Fibroblast of lung (primary cell): ENCODE measurements at regions not wholly inside any gene's neighbourhood (a gene's known extent, or its start where the extent isn't known, plus 50 kb on each side); places are given as distances from the start of the nearest gene placed in this dataset.

Experiments used
- DNase-seq, 2 donors: peaks; one replicate each; pipeline versions ENCODE4 v3.0.0 to v3.0.0-alpha.2; 2010; ENCODE audit warnings: low read depth in 2 of 2
- H2AFZ ChIP-seq: 2 replicates; pipeline ENCODE4 v1.5.1; 2012; ENCODE audit warnings: low read length, control low read depth, inconsistent platforms
- H3K27ac ChIP-seq: 2 replicates; pipeline ENCODE4 v1.5.1; 2011; ENCODE audit warnings: low read length, control low read depth; ENCODE audit not compliant: insufficient read depth
- H3K27me3 ChIP-seq: 2 replicates; pipeline ENCODE4 v1.5.1; 2011; ENCODE audit warnings: mild to moderate bottlenecking, low read length; ENCODE audit not compliant: control insufficient read depth, insufficient read depth
- H3K36me3 ChIP-seq: 2 replicates; pipeline ENCODE4 v1.5.1; 2011; ENCODE audit warnings: low read length; ENCODE audit not compliant: control insufficient read depth, insufficient read depth
- H3K4me1 ChIP-seq: 2 replicates; pipeline ENCODE4 v1.5.1; 2011; ENCODE audit warnings: low read length; ENCODE audit not compliant: control insufficient read depth, insufficient read depth; ENCODE audit errors: extremely low read depth
- H3K4me2 ChIP-seq: 2 replicates; pipeline ENCODE4 v1.5.1; 2011; ENCODE audit warnings: low read length, control low read depth; ENCODE audit not compliant: insufficient read depth; ENCODE audit errors: extremely low read depth
- H3K4me3 ChIP-seq, 4 experiments: fragments of 200-600 bp in 1 of 4; sonication (generic) in 1 of 4; replicated peaks in 1 of 4; 2 replicates each; pipeline ENCODE4 v1.5.1; 2011 to 2016; ENCODE audit warnings: low read length in 4 of 4, low read depth in 3 of 4, mild to moderate bottlenecking in 3 of 4, control low read depth in 2 of 4, inconsistent platforms in 1 of 4, mixed read lengths in 1 of 4; ENCODE audit not compliant: insufficient read depth in 1 of 4; ENCODE audit errors: control extremely low read depth in 1 of 4
- H3K79me2 ChIP-seq: 2 replicates; pipeline ENCODE4 v1.5.1; 2012; ENCODE audit warnings: mild to moderate bottlenecking, low read length, inconsistent platforms; ENCODE audit not compliant: control insufficient read depth, insufficient read depth
- H3K9ac ChIP-seq: 2 replicates; pipeline ENCODE4 v1.5.1; 2011; ENCODE audit warnings: mild to moderate bottlenecking, low read length, control low read depth; ENCODE audit not compliant: insufficient read depth
- H3K9me3 ChIP-seq: 2 replicates; pipeline ENCODE4 v1.5.1; 2012; ENCODE audit warnings: low read depth, low read length; ENCODE audit not compliant: control insufficient read depth, insufficient read depth
- H4K20me1 ChIP-seq: 2 replicates; pipeline ENCODE4 v1.5.1; 2011; ENCODE audit warnings: low read length; ENCODE audit not compliant: control insufficient read depth, insufficient read depth; ENCODE audit errors: extremely low read depth
- EZH2 ChIP-seq: IDR thresholded peaks from 2 replicates; pipeline ENCODE4 v1.5.1; 2012; ENCODE audit warnings: low read length, control low read depth, mild to moderate bottlenecking; ENCODE audit errors: missing control alignments
- TF ChIP-seq, protein P1 (sequence below), 2 donors: IDR thresholded peaks in 1 of 2; conservative IDR thresholded peaks in 1 of 2; 1 replicate in 1 of 2; 2 replicates in 1 of 2; pipeline ENCODE4 v1.5.1; 2011 to 2012; ENCODE audit warnings: low read length in 2 of 2, control low read depth in 1 of 2, inconsistent platforms in 1 of 2, low read depth in 1 of 2, mild to moderate bottlenecking in 1 of 2

DNA sequence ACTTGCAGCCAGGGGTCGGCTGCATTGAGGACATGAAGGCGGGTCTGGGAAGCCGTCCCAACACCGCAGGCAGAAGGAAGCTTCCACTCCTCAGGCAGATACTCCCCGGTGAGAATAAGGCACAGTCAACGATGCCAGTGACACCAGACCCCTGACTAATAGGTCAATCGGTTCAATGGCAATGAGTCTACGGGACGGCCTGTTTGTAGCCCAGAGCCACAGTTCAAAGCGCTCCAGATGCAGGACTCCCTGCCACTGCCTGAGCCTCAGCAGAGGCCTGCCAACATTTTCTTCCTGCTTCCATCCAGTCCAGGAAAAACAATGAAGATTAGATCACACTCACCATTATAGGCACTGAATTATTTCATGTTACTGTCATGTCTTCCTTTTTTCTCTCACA is 84.5 kb upstream of the SIMC1 start:
- peak in 1 of 2 donors; percentile 49 for DNase-seq
- H3K9ac ChIP-seq: no peak overlapping the region
- no peaks in the 10 kb centered on the region for H3K36me3 ChIP-seq
- H3K27me3 ChIP-seq: no peaks in the 10 kb centered on the region
- TF ChIP-seq, protein P1, sequence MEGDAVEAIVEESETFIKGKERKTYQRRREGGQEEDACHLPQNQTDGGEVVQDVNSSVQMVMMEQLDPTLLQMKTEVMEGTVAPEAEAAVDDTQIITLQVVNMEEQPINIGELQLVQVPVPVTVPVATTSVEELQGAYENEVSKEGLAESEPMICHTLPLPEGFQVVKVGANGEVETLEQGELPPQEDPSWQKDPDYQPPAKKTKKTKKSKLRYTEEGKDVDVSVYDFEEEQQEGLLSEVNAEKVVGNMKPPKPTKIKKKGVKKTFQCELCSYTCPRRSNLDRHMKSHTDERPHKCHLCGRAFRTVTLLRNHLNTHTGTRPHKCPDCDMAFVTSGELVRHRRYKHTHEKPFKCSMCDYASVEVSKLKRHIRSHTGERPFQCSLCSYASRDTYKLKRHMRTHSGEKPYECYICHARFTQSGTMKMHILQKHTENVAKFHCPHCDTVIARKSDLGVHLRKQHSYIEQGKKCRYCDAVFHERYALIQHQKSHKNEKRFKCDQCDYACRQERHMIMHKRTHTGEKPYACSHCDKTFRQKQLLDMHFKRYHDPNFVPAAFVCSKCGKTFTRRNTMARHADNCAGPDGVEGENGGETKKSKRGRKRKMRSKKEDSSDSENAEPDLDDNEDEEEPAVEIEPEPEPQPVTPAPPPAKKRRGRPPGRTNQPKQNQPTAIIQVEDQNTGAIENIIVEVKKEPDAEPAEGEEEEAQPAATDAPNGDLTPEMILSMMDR (conservative IDR thresholded peaks at IDR 0.05 in 1 of 2, IDR thresholded peaks at IDR 0.05 in 1 of 2; ENCODE audit: low read depth in 1 of 2, low read length in 2 of 2): no peak
- no peak for TF ChIP-seq EZH2
- H3K4me1 ChIP-seq: no peaks in the 10 kb centered on the region
- peak overlapping the region; percentile 20 for H2AFZ ChIP-seq
- no peaks in the 10 kb centered on the region for H3K79me2 ChIP-seq
- no peaks in the 10 kb centered on the region for H3K9me3 ChIP-seq
- H4K20me1 ChIP-seq: no peaks in the 10 kb centered on the region
- H3K27ac ChIP-seq: no peak overlapping the region
- H3K4me3 ChIP-seq: no peak overlapping the region
- H3K4me2 ChIP-seq: no peak overlapping the region

GRCh38 chr5:176154821-176155220 is 83.4 kb upstream of the SIMC1 start:
- Histone ChIP-seq H3K79me2 (no peaks in the 10 kb centered on the region), H3K4me2 (no peak overlapping the region), H3K36me3 (no peaks in the 10 kb centered on the region), H3K27me3 (no peaks in the 10 kb centered on the region), H3K27ac (no peak overlapping the region), H3K9ac (no peak overlapping the region), H3K9me3 (no peaks in the 10 kb centered on the region), H4K20me1 (no peaks in the 10 kb centered on the region), H3K4me3 (no peak overlapping the region), H3K4me1 (no peaks in the 10 kb centered on the region), H2AFZ (no peak overlapping the region)
- TF ChIP-seq EZH2: no peak
- TF ChIP-seq, protein P1 (conservative IDR thresholded peaks at IDR 0.05 in 1 of 2, IDR thresholded peaks at IDR 0.05 in 1 of 2; ENCODE audit: low read depth in 1 of 2, low read length in 2 of 2): no peak
- no peak for DNase-seq

DNA sequence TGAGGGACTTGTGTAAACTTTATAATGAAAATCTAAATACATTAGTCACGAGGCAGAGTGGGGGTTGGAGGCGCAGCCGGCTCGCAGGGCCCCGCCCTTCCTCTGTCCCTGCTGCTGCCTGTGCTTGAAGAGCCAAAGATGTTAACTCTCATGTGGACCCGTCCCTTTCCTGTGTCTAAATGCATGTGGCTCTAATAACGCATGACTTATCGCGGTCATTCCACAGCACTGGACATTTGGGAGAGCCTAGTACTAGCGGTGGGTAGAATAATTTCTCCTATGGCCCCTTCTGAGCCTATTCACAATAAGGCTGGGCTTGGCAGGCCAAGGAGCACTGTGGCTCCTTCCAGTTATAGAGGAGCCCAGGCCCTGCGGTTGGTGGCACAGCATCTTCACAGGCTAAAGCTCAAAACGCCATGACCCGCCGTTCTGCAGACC is 82.3 kb upstream of the SIMC1 start:
- Histone ChIP-seq H4K20me1 (no peaks in the 10 kb centered on the region), H3K9me3 (no peaks in the 10 kb centered on the region), H3K27ac (no peak overlapping the region), H3K4me3 (no peak overlapping the region), H3K79me2 (no peaks in the 10 kb centered on the region), H3K4me1 (no peaks in the 10 kb centered on the region), H3K4me2 (no peak overlapping the region), H3K27me3 (no peaks in the 10 kb centered on the region), H2AFZ (no peak overlapping the region), H3K36me3 (no peaks in the 10 kb centered on the region), H3K9ac (no peak overlapping the region)
- DNase-seq: peak in 1 of 2 donors; percentile 33
- no peak for TF ChIP-seq EZH2
- TF ChIP-seq, protein P1 (conservative IDR thresholded peaks at IDR 0.05 in 1 of 2, IDR thresholded peaks at IDR 0.05 in 1 of 2; ENCODE audit: low read depth in 1 of 2, low read length in 2 of 2): no peak
